22Rv1 (cell line): ENCODE measurements at regions not wholly inside any gene's neighbourhood (a gene's known extent, or its start where the extent isn't known, plus 50 kb on each side); places are given as distances from the start of the nearest gene placed in this dataset.

Experiments used
- CTCF ChIP-seq: fragments of 450-650 bp; IDR thresholded peaks from 2 replicates; pipeline ENCODE4 v1.5.1; 2017; ENCODE audit warnings: mild to moderate bottlenecking
- ZFX ChIP-seq: fragments of 450-650 bp; IDR thresholded peaks from 2 replicates; pipeline ENCODE4 v1.6.1; 2017; ENCODE audit warnings: antibody characterized with exemption, borderline replicate concordance

DNA sequence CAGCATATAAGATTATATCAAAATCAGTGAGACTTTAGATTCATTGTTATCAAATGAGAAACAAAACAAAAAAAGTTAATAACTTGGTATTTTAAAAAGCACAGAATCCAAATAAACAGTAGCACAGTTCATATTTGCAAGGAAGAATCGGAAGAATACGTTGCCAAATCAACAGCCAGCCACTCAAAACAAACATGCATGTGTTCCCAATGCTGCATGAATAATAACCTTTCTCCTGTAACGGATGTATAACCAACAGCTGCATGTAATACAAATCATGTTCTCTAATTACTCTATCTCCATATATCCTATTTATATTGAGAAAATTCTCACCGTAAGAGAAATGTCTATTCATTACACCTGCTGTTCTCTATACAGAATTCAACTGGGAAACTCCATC is 98.9 kb upstream of the FOXD3 start:
- no peak for TF ChIP-seq CTCF
- no peak for TF ChIP-seq ZFX
